ENCODE measurements at regions not wholly inside any gene's neighbourhood (a gene's known extent, or its start where the extent isn't known, plus 50 kb on each side); places are given as distances from the start of the nearest gene placed in this dataset.

DNA sequence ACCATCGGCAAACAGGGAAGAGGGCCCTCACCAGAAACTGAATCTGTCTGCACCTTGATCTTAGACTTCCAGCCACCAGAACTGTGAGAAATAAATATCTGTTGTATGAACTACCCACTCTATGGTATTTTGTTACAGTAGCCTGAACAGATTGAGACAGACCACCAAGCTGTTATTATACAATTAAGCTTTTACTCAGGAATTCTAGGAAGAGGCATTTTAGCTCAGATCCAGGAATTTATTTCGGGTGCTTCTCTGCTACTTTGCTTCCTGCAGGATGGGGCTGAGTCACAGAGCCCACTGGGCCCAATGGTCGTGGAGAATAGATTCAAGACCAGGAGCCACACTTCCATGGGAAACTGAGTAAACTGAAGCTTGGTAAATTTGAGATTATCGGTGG, 145.5 kb upstream of the PFN2 start:
- DNase-seq, result no peak

- DNase-seq, result no peak
Observed at GRCh38 chr3:150114873-150115540, 144.3 kb upstream of the PFN2 start.

- DNase-seq, result no peak
Observed at GRCh38 chr3:150114273-150114672, 143.6 kb upstream of the PFN2 start.

GRCh38 chr3:150110097-150110496, 139.4 kb upstream of the PFN2 start:
- no peak for DNase-seq

GRCh38 chr3:150107429-150108175, 136.9 kb upstream of the PFN2 start:
- no peak for DNase-seq

DNA sequence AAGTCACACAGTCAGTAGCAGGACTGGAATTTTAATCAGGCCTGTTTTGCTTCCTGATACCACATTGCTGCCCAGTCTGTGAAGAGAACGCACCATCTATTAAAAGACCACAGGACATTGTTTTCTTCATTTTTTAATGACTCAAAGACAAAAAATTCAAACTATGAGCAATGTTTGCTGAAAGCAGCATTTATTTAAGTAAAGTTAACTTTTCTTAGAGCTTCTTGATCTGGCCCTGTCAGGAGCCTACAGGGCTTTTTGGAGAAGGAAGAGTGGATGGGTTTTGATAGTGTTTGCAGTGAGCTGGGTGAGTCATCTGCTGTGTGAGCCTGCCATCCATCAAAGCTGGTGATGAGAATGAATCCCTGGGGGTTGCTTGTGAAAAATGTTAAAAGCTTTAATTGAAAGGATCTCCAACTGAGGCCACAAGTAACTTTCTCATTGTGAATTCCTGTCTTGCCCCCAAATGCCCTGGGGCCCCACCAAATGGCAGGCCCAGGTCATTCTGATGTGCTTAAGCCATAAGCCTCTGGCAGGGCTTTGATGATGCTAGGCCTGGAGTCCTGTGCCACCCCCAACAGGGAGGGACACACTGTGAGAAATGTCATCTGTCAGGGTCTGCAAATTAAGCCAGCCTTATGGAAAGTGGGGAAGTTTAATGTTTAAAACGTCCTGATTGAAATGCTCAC, 136.2 kb upstream of the PFN2 start:
- no peak for DNase-seq

DNA sequence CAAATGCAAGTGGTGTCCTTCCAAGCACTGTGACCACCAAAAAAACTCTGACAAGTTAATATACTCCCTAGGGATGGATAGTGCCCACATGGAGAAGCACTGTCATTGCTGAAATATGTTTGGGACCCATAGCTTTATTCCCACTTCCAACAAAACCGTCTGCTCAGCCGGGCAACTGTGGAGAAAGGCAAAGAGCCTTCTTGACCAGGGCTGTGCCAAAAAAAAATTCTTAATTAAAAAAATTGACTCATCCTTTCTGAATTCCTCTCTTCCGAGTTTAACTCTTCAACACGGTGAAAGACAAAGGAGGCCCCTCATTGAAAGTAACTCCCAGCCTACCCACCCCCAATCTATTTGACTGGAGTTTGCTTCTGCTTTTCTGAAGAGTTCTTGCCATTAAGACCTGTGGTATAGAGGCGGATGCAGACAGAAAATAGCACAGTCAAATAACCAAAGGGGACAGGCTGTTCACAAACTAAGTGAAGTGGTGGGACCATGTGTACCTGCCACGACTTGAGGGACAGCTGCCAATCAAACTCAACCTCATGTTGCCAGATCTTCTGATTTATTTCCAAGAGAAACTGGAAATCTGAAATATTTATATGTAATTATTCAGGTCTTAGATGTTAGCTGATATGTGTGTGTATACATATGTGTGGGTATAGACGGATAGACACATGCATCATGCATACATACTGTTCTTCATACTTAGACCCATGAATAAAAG, 135.4 kb upstream of the PFN2 start:
- DNase-seq, result no peak

DNA sequence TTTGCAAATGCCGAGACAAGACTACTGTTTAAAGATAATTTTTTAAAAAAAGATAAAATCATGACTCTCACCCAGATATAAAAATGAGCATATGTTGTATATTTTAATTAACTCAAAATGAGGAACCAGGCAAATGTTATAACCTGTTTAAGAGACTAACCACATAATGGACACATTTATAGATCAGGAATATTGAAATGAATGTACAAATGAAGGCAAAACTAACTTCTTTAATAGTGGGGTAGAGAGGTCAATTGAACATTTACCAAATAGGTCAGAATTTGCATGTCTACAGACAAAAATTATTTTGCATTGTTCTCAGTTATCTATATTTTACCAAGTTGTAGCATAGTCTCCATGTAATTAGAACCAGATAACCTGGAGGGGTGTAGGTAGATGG, 134.3 kb upstream of the PFN2 start:
- no peak for DNase-seq

GRCh38 chr3:150104564-150104963, 133.9 kb upstream of the PFN2 start:
- DNase-seq, result no peak

DNA sequence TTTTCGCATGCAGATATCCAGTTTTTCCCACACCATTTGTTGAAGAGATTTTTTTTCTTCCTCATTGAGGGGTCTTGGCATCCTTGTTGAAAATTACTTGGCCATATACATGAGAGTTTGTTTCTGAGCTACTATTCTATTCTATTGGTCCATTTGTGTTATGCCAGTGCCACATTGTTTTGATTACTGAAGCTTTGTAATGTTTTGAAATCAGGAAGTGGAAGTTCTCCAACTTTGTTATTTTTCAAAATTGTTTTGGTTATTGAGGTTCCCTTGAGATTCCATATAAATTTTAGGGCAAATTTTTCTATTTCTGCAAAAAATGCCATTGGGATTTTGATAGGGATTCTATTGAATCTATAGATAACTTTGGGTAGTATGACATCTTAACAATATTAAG, 130.3 kb upstream of the PFN2 start:
- no peak for DNase-seq

DNA sequence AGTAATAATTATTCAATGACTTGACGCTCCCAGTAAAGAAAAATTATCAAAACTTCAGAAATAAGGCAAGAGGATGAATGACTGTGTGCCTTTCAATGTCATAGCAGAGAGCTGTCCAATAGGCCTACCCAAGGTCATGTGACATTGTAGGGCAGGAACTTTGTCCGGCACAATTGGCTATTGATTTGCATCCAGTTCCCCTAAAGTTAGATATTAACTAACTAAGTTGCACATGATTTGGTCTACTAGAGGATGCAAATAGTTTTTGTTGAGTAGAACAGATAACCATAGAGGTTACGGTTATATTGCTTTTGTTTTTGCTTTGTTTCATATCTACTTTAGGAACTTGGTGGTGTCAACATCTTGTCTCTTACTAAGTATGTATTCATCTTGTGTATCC, 127.9 kb upstream of the PFN2 start:
- DNase-seq, result no peak

GRCh38 chr3:150097588-150097890, 126.8 kb upstream of the PFN2 start:
- no peak for DNase-seq

DNA sequence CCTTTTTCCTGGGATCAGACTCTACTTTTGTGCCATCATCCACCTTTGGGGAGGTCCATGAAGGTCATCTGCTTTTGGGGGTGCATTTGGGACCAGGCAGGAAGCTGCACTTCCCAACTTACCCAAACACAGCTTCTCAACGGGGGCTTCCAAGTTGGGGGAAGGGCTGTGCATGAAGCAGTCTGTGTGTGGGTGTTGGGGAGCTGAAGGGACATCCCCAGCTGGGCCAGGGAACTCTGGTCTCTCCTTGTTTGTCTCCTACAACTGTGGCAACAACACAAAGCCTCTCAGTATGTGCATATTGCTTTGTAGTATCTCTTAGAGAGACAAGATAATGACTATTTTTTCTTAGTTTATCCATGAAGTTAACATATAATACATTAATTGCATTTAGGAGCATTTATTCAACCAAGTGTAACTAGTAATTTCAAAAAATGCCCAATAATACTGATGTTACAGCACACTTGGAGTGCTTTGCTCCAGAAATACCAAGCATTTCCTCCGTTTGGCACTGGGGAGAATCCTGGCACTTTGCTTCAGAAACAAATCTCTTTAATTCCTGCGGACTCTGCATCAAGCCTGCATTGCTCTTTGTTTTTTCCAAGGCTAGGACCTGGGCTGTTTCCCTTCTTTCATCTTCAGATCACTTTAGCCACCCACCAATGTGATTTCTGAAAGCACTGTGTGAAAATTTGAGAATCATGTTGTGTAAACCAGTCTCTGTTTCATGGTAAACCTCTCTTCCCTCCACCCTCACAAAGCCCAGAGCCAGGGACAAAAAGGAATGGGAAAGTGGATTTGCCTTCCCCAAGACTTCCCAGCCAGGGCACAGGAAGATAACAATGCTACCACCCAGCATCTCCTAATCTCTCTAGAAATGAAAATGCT, 126.2 kb upstream of the PFN2 start:
- DNase-seq, result no peak

- no peak for DNase-seq
Observed at GRCh38 chr3:150094150-150094933, 123.6 kb upstream of the PFN2 start.

DNA sequence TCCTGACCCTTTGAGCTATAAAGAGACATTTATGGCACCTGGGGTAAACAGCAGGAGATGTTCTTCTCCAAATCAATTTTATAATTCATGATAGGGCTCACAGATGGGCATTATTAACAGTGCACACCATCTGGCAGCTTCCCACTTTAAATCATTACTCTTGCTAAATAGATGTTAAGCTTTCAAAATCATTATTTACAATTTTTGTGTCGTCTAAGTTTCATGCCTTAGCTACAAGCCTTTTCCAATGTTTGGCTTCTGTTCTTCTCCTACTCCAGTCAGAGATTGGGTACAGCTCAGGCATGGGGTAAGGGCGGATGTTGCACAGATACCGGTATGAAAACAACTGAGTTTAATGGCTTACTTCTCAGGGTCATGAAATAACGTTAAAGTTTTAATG, 120.9 kb upstream of the PFN2 start:
- DNase-seq, result no peak

DNA sequence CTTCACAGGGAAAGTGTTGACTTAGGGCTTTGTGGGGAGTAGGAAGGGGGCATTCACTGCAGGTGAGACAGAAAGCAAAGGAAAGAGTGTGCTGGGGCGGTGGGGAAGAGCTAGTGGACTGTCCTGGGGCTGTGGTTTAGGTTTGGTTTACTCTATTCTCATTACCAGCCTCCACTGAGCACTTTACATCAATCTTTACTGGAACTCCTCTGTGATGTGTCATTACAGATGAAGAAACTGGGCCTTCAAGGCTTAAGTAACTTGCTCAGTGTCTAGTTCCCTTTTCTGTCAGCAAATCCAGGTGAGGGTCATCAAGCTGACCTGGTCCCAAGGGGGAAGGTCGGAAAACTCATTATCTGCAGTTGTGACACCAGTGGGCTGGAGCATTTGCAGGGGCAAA, 120.2 kb upstream of the PFN2 start:
- no peak for DNase-seq

- DNase-seq, result no peak
Observed at GRCh38 chr3:150090006-150090405, 119.3 kb upstream of the PFN2 start.

DNA sequence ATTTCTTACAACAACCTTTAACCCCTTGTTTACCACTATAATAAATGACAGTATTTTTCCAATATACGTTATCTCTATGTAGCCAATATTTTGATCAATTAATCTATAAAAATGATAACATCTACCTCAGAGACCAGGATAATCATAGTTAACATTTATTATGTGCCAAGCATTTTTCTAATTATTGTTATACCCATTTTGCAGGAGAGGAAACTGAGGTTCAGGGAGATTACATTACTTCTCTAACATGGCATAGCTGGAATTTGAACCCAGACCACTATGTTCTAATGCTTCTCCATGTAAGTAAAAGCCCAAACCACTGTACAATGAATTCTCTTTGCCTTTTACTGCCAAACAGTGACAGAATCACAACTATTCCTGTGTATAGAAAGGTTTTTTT, 113.4 kb upstream of the PFN2 start:
- no peak for DNase-seq

- no peak for DNase-seq
Observed at GRCh38 chr3:150083655-150084042, 113.0 kb upstream of the PFN2 start.

GRCh38 chr3:150082898-150083654, 112.4 kb upstream of the PFN2 start:
- no peak for DNase-seq

DNA sequence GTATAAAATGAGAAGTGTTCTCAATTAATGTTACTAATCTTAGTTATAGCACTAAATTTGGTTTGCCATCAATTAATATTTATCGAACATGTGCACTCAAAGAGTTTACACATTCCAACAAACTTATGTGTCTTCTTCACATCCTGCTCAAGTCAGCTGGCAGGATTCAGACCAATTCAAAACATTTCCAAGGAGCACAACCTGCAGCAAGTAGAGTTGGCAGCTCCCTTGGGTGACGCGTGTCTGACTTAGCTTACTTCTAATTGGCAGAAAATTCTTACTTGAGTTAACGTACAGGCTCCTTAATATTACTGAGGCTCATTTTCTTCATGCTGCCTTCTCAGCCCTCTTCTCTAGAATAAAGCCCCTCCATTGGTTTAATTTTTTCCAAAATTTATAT, 110.4 kb upstream of the PFN2 start:
- DNase-seq, result no peak

All from activated effector memory CD4-positive, alpha-beta T cell treated with anti-CD3 and anti-CD28 coated beads, Interleukin-2, amount 50 U/mL, for 16 hours (primary cell).